IMR-90 (cell line): ENCODE measurements at regions not wholly inside any gene's neighbourhood (a gene's known extent, or its start where the extent isn't known, plus 50 kb on each side); places are given as distances from the start of the nearest gene placed in this dataset.

Experiments used
- ATAC-seq: fragments of 200-7000 bp; cut with Tn5 transposase; 2 replicates; pipeline ENCODE4 v1.9.1; 2020; ENCODE audit warnings: low read depth, mild to moderate bottlenecking, moderate library complexity
- BruUV-seq: library from RNA; stranded (reverse); fragments of 400-500 nt; replicated peaks from 2 replicates; lab custom pipeline; 2021; lab: Mats Ljungman, UMichigan
- CTCF ChIA-PET: fragments of 300-600 bp; formaldehyde crosslinking; extraction: SDS; loops from one replicate; lab custom pipeline; 2021; ENCODE audit warnings: antibody characterized with exemption; lab: Yijun Ruan, JAX
- POLR2A ChIA-PET: fragments of 300-600 bp; sonication (Branson Sonifier 250); formaldehyde crosslinking; loops from one replicate; lab custom pipeline; 2022; ENCODE audit warnings: antibody characterized with exemption; ENCODE audit not compliant: unreplicated experiment; lab: Charles Lee
- DNase-seq: peaks from one replicate; pipeline ENCODE4 v3.0.0; 2013
- H2AFZ ChIP-seq: replicated peaks from 2 replicates; pipeline ENCODE3; 2013; ENCODE audit warnings: low read length, mild to moderate bottlenecking; ENCODE audit not compliant: poor library complexity
- H2AK5ac ChIP-seq: 2 replicates; pipeline ENCODE4 v1.6.1; 2013; ENCODE audit warnings: low read depth, low read length, inconsistent platforms
- H2AK9ac ChIP-seq: replicated peaks from 2 replicates; pipeline ENCODE3; 2013; ENCODE audit warnings: mild to moderate bottlenecking, low read depth, low read length, moderate library complexity; ENCODE audit not compliant: poor library complexity
- H2BK120ac ChIP-seq: 2 replicates; pipeline ENCODE4 v1.6.1; 2013; ENCODE audit warnings: low read depth, low read length, inconsistent platforms
- H2BK15ac ChIP-seq: 3 replicates; pipeline ENCODE4 v1.6.1; 2013; ENCODE audit warnings: low read depth, low read length, inconsistent platforms
- H2BK20ac ChIP-seq: 2 replicates; pipeline ENCODE4 v1.6.1; 2013; ENCODE audit warnings: low read depth, mild to moderate bottlenecking, inconsistent platforms, low read length, moderate library complexity
- H2BK5ac ChIP-seq: 2 replicates; pipeline ENCODE4 v1.6.1; 2013; ENCODE audit warnings: mild to moderate bottlenecking, low read depth, low read length, inconsistent platforms; ENCODE audit not compliant: poor library complexity, severe bottlenecking
- H3K14ac ChIP-seq: replicated peaks from 2 replicates; pipeline ENCODE4 v1.6.1; 2013; ENCODE audit warnings: low read depth, low read length, inconsistent platforms
- H3K18ac ChIP-seq: 2 replicates; pipeline ENCODE4 v1.6.1; 2013; ENCODE audit warnings: low read depth, low read length, control low read depth
- H3K23ac ChIP-seq: 2 replicates; pipeline ENCODE4 v1.6.1; 2013; ENCODE audit warnings: low read depth, low read length, inconsistent platforms
- H3K27ac ChIP-seq: 2 replicates; pipeline ENCODE4 v1.5.1; 2013; ENCODE audit warnings: mild to moderate bottlenecking, control low read depth, low read length; ENCODE audit not compliant: insufficient read depth
- H3K27me3 ChIP-seq: 2 replicates; pipeline ENCODE4 v1.6.1; 2013; ENCODE audit warnings: low read length; ENCODE audit not compliant: control insufficient read depth, insufficient read depth
- H3K36me3 ChIP-seq: 2 replicates; pipeline ENCODE4 v1.6.1; 2013; ENCODE audit warnings: low read length, mixed read lengths; ENCODE audit not compliant: control insufficient read depth, insufficient read depth
- H3K4ac ChIP-seq: 2 replicates; pipeline ENCODE4 v1.6.1; 2013; ENCODE audit warnings: low read depth, low read length, inconsistent platforms
- H3K4me1 ChIP-seq: 2 replicates; pipeline ENCODE4 v1.6.1; 2013; ENCODE audit warnings: low read length, mixed read lengths; ENCODE audit not compliant: control insufficient read depth, insufficient read depth
- H3K4me2 ChIP-seq: 2 replicates; pipeline ENCODE4 v1.6.1; 2013; ENCODE audit warnings: low read depth, mild to moderate bottlenecking, control low read depth, low read length, moderate library complexity
- H3K4me3 ChIP-seq: 2 replicates; pipeline ENCODE4 v1.5.1; 2013; ENCODE audit warnings: low read depth, mild to moderate bottlenecking, control low read depth, low read length, moderate library complexity; ENCODE audit not compliant: insufficient read depth
- H3K56ac ChIP-seq: 2 replicates; pipeline ENCODE4 v1.6.1; 2013; ENCODE audit warnings: low read length, inconsistent platforms; ENCODE audit not compliant: insufficient read depth; ENCODE audit errors: extremely low read depth
- H3K79me1 ChIP-seq, 2 experiments: 2 replicates each; pipeline ENCODE4 v1.6.1; 2013; ENCODE audit warnings: low read length in 2 of 2, inconsistent platforms in 1 of 2, low read depth in 1 of 2
- H3K9ac ChIP-seq: 2 replicates; pipeline ENCODE4 v1.6.1; 2013; ENCODE audit warnings: low read depth, low read length, control low read depth
- H3K9me1 ChIP-seq: 2 replicates; pipeline ENCODE4 v1.6.1; 2013; ENCODE audit warnings: low read length, inconsistent platforms; ENCODE audit not compliant: insufficient read depth
- H3K9me3 ChIP-seq: 2 replicates; pipeline ENCODE4 v1.6.1; 2013; ENCODE audit warnings: low read length; ENCODE audit not compliant: control insufficient read depth, insufficient read depth
- H4K20me1 ChIP-seq: 2 replicates; pipeline ENCODE4 v1.6.1; 2013; ENCODE audit warnings: low read length, inconsistent platforms; ENCODE audit not compliant: insufficient read depth
- H4K5ac ChIP-seq: 2 replicates; pipeline ENCODE4 v1.6.1; 2013; ENCODE audit warnings: mild to moderate bottlenecking, low read depth, low read length, control low read depth
- H4K8ac ChIP-seq, 2 experiments: 2 replicates each; pipeline ENCODE4 v1.6.1; 2013; ENCODE audit warnings: low read depth in 2 of 2, low read length in 2 of 2, control low read depth in 1 of 2, inconsistent platforms in 1 of 2
- H4K91ac ChIP-seq: 2 replicates; pipeline ENCODE4 v1.6.1; 2013; ENCODE audit warnings: low read depth, low read length, inconsistent platforms; ENCODE audit not compliant: insufficient read depth
- FOS ChIP-seq: fragments of 150-350 bp; IDR thresholded peaks from 2 replicates; pipeline ENCODE4 v1.6.1; 2016; ENCODE audit warnings: low read depth, low read length
- NFE2L2 ChIP-seq: fragments of 150-350 bp; IDR thresholded peaks from 2 replicates; pipeline ENCODE4 v1.6.1; 2016; ENCODE audit warnings: low read depth, mild to moderate bottlenecking, low read length
- POLR2A ChIP-seq: IDR thresholded peaks from 2 replicates; pipeline ENCODE4 v1.6.1; 2012; ENCODE audit warnings: mild to moderate bottlenecking, low read depth, low read length
- USF2 ChIP-seq: fragments of 150-350 bp; IDR thresholded peaks from 2 replicates; pipeline ENCODE4 v1.6.1; 2017; ENCODE audit warnings: mild to moderate bottlenecking, antibody characterized with exemption, low read length, low read depth
- WGBS, 2 experiments: methylation state at CpG; one replicate each; pipeline versions ENCODE4 v1.1.5 to v1.1.7; 2013; ENCODE audit warnings: missing lambda C conversion rate in 2 of 2; ENCODE audit not compliant: insufficient read length in 1 of 2; ENCODE audit errors: extremely low coverage in 2 of 2; 5-methylcytosine and 5-hydroxymethylcytosine counted together
- dilution Hi-C: fragments of 300-500 bp; cut with HindIII; formaldehyde crosslinking; loops from one replicate; pipeline ENCODE4 v1.14.3; 2018; ENCODE audit warnings: low sequenced_read_pairs; ENCODE audit not compliant: unreplicated experiment
- in situ Hi-C: fragments of 300-500 bp; cut with MboI; formaldehyde crosslinking; loops from 3 replicates; pipeline ENCODE4 v1.14.3; 2019; ENCODE audit warnings: low sequenced_read_pairs, inconsistent platforms, mixed read lengths
- intact Hi-C: fragments of 100-400 bp; cut with micrococcal nuclease; formaldehyde crosslinking; loops from 2 replicates; pipeline ENCODE4 v1.10.0; 2022

- H2BK20ac ChIP-seq: no peak overlapping the region
- ATAC-seq: no peak
These were observed 365.6 kb downstream of the WDR11 start for GRCh38 chr10:121216721-121217181.

More at GRCh38 chr10:121216721-121217181, 365.6 kb downstream of the WDR11 start:
- Histone ChIP-seq H2AK9ac (no peak overlapping the region), H2BK5ac (no peak overlapping the region), H4K91ac (no peak overlapping the region), H2AFZ (no peak overlapping the region), H3K4me3 (no peak overlapping the region), H3K9ac (no peak overlapping the region), H3K4me2 (no peak overlapping the region), H3K27me3 (no peaks in the 10 kb centered on the region), H3K9me1 (no peaks in the 10 kb centered on the region), H4K5ac (no peak overlapping the region), H3K9me3 (peaks cover 29% of the 10 kb centered on the region), H3K36me3 (no peaks in the 10 kb centered on the region), H2AK5ac (no peak overlapping the region), H3K4ac (no peak overlapping the region), H2BK120ac (no peak overlapping the region), H3K23ac (no peak overlapping the region), H4K8ac (no peak overlapping the region), H2BK15ac (no peak overlapping the region), H3K79me1 (no peaks in the 10 kb centered on the region), H3K56ac (no peak overlapping the region), H3K27ac (no peak overlapping the region), H3K18ac (no peak overlapping the region), H3K4me1 (no peaks in the 10 kb centered on the region), H4K20me1 (no peaks in the 10 kb centered on the region), H3K14ac (no peak overlapping the region)
- CTCF ChIA-PET: no interaction called here
- in situ Hi-C loops (no loop called here), dilution Hi-C loops (no loop called here), intact Hi-C loops (no loop called here)
- TF ChIP-seq USF2 (no peak), FOS (no peak), POLR2A (no peak), NFE2L2 (no peak)
- no TSS peak for BruUV-seq
- WGBS, 2 experiments: 37% methylated on average over 6 of the region's 8 CpGs; no CpG with 5 or more reads in 1 of the 2 experiments
- POLR2A ChIA-PET: no interaction called here
- no peak for DNase-seq
